SU-DHL-6 (cell line): ENCODE measurements at regions not wholly inside any gene's neighbourhood (a gene's known extent, or its start where the extent isn't known, plus 50 kb on each side); places are given as distances from the start of the nearest gene placed in this dataset.

ENCODE experiments used
- EZH2phosphoT487 ChIP-seq: fragments of 200-600 bp; sonication (generic), shearing (Covaris generic); conservative IDR thresholded peaks from 2 replicates; pipeline ENCODE4 v1.6.1; 2018; ENCODE audit warnings: mild to moderate bottlenecking, antibody characterized with exemption, low read length, moderate library complexity, mixed read lengths
- TF ChIP-seq, protein P1 (sequence below): fragments of 200-600 bp; sonication (generic); IDR thresholded peaks from one replicate; pipeline ENCODE4 v1.5.1; 2017; ENCODE audit warnings: antibody characterized with exemption, mild to moderate bottlenecking, low read length, moderate library complexity; ENCODE audit not compliant: insufficient read depth, poor library complexity, severe bottlenecking

GRCh38 chr15:94584833-94585244 is 353.5 kb downstream of the MCTP2 start:
- no peak for TF ChIP-seq EZH2phosphoT487
- TF ChIP-seq, protein P1, sequence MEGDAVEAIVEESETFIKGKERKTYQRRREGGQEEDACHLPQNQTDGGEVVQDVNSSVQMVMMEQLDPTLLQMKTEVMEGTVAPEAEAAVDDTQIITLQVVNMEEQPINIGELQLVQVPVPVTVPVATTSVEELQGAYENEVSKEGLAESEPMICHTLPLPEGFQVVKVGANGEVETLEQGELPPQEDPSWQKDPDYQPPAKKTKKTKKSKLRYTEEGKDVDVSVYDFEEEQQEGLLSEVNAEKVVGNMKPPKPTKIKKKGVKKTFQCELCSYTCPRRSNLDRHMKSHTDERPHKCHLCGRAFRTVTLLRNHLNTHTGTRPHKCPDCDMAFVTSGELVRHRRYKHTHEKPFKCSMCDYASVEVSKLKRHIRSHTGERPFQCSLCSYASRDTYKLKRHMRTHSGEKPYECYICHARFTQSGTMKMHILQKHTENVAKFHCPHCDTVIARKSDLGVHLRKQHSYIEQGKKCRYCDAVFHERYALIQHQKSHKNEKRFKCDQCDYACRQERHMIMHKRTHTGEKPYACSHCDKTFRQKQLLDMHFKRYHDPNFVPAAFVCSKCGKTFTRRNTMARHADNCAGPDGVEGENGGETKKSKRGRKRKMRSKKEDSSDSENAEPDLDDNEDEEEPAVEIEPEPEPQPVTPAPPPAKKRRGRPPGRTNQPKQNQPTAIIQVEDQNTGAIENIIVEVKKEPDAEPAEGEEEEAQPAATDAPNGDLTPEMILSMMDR: no peak
